HG03460 (cell line): ENCODE measurements at regions not wholly inside any gene's neighbourhood (a gene's known extent, or its start where the extent isn't known, plus 50 kb on each side); places are given as distances from the start of the nearest gene placed in this dataset.
"Not testable (repeated sequence)": the region's sequence is repeated elsewhere in the genome, so short reads cannot be mapped to it uniquely, and the experiment has no call there.

ENCODE experiments used
- ATAC-seq: cut with Tn5 transposase; IDR thresholded peaks from one replicate; pipeline ENCODE4 v1.9.1; 2021; ENCODE audit not compliant: unreplicated experiment

- ATAC-seq: no peak
These were observed 132.2 kb downstream of the GPX5 start for GRCh38 chr6:28657769-28658465.

GRCh38 chr6:28658475-28659249 is 133.0 kb downstream of the GPX5 start:
- ATAC-seq: no peak

GRCh38 chr6:28659250-28659566 is 133.5 kb downstream of the GPX5 start:
- no peak for ATAC-seq

DNA sequence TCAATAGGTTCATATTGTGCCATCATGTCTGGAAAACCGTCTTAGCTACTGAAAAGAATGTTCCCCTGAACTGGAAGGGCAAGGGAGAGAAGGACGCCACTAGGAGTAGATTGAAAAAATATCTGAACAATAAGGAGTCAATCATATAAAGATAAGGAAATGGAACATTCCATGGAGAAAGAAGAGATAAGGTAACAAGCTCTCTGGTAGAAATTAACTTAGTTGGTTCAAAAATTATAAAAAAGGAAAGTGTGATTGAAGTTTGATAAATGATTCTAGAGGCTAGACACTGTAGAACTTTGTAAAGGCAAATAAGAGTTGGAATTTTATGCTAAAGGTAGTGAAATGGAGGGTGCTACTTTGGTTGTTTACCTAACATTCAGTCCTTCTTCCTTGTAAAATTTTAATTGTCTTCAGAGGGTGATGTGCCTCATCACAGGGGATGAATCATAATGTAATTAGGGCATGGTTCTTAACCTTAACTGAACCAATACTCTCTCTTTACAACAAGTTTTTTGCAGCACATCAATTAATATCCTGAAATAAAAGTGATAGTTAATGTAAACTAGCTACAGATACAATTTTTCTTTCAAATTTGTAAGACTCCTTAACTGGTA is 135.5 kb downstream of the GPX5 start:
- ATAC-seq: no peak

GRCh38 chr6:28664870-28665396 is 139.3 kb downstream of the GPX5 start:
- no peak for ATAC-seq

DNA sequence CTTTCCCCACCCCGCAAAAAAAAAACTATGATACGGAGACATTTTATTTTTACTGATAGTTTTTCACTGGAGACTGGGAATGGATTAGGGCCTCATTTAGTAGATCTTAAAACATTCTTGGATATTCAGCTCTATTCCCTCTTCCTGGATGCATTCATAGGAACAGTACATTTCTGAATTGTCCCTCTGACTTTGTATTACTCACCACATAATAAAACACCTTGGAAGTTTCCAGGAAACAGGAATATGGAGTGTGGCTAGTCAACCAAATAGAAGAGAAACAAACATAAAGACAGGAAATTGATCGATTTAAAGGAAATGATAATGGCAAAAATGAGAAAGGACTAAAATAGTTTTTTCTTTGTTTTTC is 147.7 kb downstream of the GPX5 start:
- ATAC-seq: no peak

DNA sequence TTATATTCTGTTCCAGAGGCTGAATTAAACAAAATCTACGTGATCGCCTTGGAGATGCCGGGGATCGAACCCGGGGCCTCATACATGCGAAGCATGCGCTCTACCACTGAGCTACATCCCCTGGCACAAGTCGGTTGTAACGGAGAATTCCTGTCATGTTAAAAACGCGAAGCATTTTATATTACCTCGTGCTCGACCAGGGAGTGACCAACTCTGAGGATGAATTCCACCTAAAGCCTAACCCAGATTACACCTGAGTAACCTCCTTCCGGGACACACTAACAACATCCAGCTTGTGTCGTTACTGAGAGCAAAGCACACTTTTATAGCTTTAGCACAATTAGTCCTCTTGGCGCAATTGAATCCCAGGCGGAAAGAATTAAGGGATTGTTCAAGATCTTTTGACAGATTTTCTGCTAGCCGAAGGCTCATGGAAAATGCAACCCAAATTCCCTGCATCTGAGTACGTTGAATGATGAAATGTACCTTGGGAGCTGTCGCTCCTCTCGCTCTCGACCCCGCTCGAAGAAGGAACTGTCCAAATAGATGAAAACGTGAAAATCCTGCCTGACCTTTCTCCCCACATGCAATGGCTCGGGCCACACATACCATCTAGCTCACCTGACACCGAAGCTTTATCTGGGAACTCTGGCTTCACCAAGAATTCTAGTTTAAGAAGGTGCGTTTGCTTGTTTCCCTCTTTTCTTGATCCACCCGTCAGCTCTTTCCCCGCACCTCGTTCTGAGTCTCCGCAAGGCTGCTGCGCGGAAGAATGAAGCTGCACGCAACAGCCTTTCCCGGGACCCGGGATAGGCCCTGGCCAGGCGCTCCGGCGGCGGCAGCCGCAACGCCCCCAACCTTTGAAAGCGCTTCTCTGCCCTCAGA is 148.3 kb downstream of the GPX5 start:
- ATAC-seq: no peak

DNA sequence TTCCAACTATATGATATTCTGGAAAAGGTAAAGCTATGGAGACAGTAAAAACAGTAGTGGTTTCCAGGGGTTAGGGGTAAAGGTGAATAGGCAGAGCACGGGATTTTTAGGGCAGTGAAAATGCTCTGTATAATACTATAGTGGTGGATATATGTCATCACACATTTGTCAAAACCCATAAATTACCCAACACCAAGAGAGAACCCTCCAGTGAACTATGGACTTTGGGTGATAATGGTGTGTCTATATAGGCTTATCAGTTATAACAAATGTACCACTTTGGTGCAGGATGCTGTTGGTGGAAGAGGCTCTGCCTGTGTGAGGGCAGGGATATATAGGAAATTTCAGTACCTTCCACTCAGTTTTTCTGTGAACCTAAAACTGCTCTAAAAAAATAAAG is 149.9 kb downstream of the GPX5 start:
- ATAC-seq: no peak

DNA sequence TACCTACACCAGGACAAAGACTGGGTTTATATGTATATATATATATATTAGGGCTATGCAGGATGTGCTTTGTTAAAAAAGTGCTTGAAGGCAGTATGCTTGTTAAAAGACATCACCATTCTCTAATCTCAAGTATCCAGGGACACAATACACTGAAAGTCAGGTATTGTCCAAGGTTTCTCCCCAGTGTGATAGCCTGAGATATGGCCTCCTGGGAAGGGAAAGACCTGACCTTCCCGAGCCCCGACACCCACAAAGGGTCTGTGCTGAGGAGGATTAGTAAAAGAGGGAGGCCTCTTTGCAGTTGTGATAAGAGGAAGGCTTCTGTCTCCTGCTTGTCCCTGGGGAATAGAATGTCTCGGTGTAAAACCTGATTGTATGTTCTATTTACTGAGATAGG is 156.9 kb downstream of the GPX5 start:
- ATAC-seq: no peak

GRCh38 chr6:28682956-28683685 is 157.4 kb downstream of the GPX5 start:
- not testable (repeated sequence) for ATAC-seq

DNA sequence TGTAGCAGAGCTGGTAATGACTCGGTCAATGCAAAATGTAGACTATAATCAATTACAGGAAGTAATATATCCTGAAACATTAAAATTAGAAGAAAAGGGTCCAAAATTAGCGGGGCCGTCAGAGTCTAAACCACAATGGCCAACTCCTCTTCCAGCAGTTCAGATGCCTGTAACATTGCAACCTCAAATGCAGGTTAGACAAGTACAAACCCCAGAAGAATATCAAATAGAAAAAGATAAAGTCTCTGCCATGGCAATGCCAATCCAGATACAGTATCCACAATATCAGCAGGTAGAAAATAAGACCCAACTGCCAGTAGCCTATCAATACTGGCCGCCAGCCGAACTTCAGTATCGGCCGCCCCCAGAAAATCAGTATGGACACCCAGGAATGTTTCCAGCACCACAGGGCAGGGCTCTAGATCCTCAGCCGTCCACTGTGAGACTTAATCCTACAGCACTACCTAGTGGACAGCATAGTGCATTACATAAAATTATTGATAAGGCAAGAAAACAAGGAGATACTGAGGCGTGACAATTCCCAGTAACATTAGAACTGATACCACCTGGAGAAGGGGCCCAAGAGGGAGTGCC is 158.4 kb downstream of the GPX5 start:
- no peak for ATAC-seq

DNA sequence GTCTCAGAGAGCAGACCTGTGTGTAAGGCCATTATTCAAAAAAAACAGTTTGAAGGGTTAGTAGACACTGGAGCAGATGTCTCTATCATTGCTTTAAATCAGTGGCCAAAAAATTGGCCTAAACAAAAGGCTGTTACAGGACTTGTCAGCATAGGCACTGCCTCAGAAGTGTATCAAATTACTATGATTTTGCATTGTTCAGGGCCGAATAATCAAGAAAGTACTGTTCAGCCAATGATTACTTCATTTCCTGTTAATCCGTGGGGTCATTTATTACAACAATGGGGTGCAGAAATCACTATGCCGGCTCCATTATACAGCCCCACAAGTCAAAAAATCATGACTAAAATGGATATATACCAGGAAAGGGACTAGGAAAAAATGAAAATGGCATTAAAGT is 160.3 kb downstream of the GPX5 start:
- ATAC-seq: not testable (repeated sequence)

DNA sequence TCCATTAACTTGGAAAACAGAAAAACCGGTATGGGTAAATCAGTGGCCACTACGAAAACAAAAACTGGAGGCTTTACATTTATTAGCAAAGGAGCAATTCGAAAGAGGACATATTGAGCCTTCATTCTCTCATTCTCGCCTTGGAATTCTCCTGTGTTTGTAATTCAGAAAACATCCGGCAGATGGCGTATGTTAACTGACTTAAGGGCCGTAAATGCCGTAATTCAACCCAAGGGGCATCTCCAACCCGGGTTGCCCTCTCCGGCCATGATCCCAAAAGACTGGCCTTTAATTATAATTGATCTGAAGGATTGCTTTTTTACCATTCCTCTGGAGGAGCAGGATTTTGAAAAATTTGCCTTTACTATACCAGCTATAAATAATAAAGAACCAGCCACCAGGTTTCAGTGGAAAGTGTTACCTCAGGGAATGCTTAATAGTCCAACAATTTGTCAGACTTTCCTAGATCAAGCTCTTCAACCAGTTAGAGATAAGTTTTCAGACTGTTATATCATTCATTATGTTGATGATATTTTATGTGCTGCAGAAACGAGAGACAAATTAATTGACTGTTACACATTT is 160.9 kb downstream of the GPX5 start:
- ATAC-seq: not testable (repeated sequence)

- not testable (repeated sequence) for ATAC-seq
These were observed 161.8 kb downstream of the GPX5 start for GRCh38 chr6:28687309-28687981.

DNA sequence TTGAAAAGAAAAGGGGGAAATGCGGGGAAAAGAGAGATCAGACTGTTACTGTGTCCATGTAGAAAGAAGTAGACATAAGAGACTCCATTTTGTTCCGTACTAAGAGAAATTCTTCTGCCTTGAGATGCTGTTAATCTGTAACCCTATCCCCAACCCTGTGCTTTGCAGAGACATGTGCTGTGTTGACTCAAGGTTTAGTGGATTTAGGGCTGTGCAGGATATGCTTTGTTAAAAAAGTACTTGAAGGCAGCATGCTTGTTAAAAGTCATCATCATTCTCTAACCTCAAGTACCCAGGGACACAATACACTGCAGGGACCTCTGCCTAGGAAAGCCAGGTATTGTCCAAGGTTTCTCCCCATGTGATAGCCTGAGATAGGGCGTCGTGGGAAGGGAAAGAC is 166.3 kb downstream of the GPX5 start:
- ATAC-seq: not testable (repeated sequence)

DNA sequence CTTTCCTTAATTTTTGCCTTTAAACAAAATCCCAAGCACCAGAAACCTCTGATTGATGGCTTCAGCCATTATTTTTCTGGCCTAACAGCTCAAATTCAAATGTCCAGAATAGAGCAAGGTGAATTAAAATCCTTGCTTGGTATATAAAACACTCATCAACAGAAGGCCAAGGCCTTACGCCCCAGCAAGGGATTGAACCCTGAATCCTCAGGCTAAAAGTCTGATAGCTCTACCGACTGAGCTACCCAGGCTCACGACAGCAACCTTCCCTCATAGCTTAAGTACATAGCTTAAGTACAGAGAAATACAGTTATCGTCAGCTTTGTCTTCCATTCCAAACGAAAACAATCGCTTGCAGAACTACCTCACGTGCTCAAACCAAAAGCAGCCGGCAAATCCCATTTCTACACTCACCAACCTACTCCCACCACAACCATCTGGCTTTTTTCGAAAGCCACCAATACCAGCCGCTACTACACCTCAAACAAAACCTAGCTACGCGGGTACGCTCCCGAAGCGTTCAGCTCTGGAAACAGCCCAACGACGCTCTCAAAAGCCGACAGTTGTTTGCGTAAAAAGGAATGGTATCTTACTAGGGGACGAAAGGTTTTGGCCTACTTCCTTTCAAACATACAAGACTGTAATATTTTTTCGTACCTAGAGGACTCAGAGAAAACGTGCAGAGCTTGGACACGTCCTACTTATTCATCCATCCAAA is 167.5 kb downstream of the GPX5 start:
- ATAC-seq: no peak

GRCh38 chr6:28693751-28694443 is 168.2 kb downstream of the GPX5 start:
- no peak for ATAC-seq

- ATAC-seq: no peak
These were observed 170.0 kb downstream of the GPX5 start for GRCh38 chr6:28695715-28696114.
